Loucy (cell line): ENCODE measurements at regions not wholly inside any gene's neighbourhood (a gene's known extent, or its start where the extent isn't known, plus 50 kb on each side); places are given as distances from the start of the nearest gene placed in this dataset.
"Not testable (repeated sequence)": the region's sequence is repeated elsewhere in the genome, so short reads cannot be mapped to it uniquely, and the experiment has no call there.

ENCODE experiments used
- H2AFZ ChIP-seq: fragments of 200-600 bp; sonication (generic); 2 replicates; pipeline ENCODE4 v1.6.0; 2016; ENCODE audit warnings: antibody characterized with exemption, mild to moderate bottlenecking, low read length, moderate library complexity
- H3F3A ChIP-seq: fragments of 200-600 bp; 2 replicates; pipeline ENCODE4 v1.6.0; 2016; ENCODE audit warnings: antibody characterized with exemption, low read depth, mild to moderate bottlenecking
- H3K27me3 ChIP-seq: fragments of 200-600 bp; sonication (generic); 2 replicates; pipeline ENCODE4 v1.6.1; 2014; ENCODE audit warnings: low read length, mild to moderate bottlenecking; ENCODE audit not compliant: insufficient read depth, poor library complexity, severe bottlenecking
- H3K36me3 ChIP-seq: fragments of 200-600 bp; sonication (generic); 2 replicates; pipeline ENCODE4 v1.6.1; 2016; ENCODE audit warnings: low read length; ENCODE audit not compliant: insufficient read depth
- H3K4me1 ChIP-seq: fragments of 200-600 bp; sonication (generic); 2 replicates; pipeline ENCODE4 v1.5.1; 2014; ENCODE audit warnings: low read length, mild to moderate bottlenecking; ENCODE audit not compliant: insufficient read depth, poor library complexity, severe bottlenecking
- H3K4me2 ChIP-seq: fragments of 200-600 bp; sonication (generic); 2 replicates; pipeline ENCODE4 v1.6.0; 2014; ENCODE audit warnings: antibody characterized with exemption, low read length, low read depth, mild to moderate bottlenecking; ENCODE audit not compliant: poor library complexity, severe bottlenecking
- H3K4me3 ChIP-seq: fragments of 200-600 bp; sonication (generic); 2 replicates; pipeline ENCODE4 v1.5.1; 2014; ENCODE audit warnings: low read length, mild to moderate bottlenecking, mixed read lengths; ENCODE audit not compliant: poor library complexity, severe bottlenecking
- H3K79me2 ChIP-seq: fragments of 200-600 bp; sonication (generic); 2 replicates; pipeline ENCODE4 v1.6.1; 2014; ENCODE audit warnings: low read length; ENCODE audit not compliant: insufficient read depth
- H3K9ac ChIP-seq: fragments of 200-600 bp; sonication (generic); 2 replicates; pipeline ENCODE4 v1.6.0; 2014; ENCODE audit warnings: mild to moderate bottlenecking, low read depth, low read length, moderate library complexity; ENCODE audit not compliant: poor library complexity, severe bottlenecking
- H3K9me2 ChIP-seq: fragments of 200-600 bp; sonication (generic); replicated peaks from 2 replicates; pipeline ENCODE4 v1.6.1; 2016; ENCODE audit warnings: low read depth, low read length, mixed read lengths
- H3K9me3 ChIP-seq: fragments of 200-600 bp; sonication (generic); 2 replicates; pipeline ENCODE4 v1.6.1; 2014; ENCODE audit warnings: mild to moderate bottlenecking, antibody characterized with exemption, low read length, low read depth; ENCODE audit not compliant: insufficient read depth
- H4K20me1 ChIP-seq: fragments of 200-600 bp; sonication (generic); 2 replicates; pipeline ENCODE4 v1.6.0; 2014; ENCODE audit warnings: antibody characterized with exemption, low read length, mild to moderate bottlenecking; ENCODE audit not compliant: insufficient read depth, poor library complexity, severe bottlenecking
- CTCF ChIP-seq: fragments of 200-600 bp; sonication (generic); conservative IDR thresholded peaks from 2 replicates; pipeline ENCODE4 v1.5.1; 2014; ENCODE audit warnings: mild to moderate bottlenecking, antibody characterized with exemption, low read length
- EZH2phosphoT487 ChIP-seq: fragments of 200-600 bp; IDR thresholded peaks from 2 replicates; pipeline ENCODE4 v1.6.1; 2018; ENCODE audit warnings: antibody characterized with exemption, mild to moderate bottlenecking, moderate library complexity, borderline replicate concordance

GRCh38 chr11:112620621-112621394 lies 340.4 kb upstream of the NCAM1 start:
- no peaks in the 10 kb centered on the region for H3K9me3 ChIP-seq
- H3K27me3 ChIP-seq, result no peaks in the 10 kb centered on the region
- H3K4me3 ChIP-seq, result no peak overlapping the region
- H3K79me2 ChIP-seq, result no peaks in the 10 kb centered on the region
- no peaks in the 10 kb centered on the region for H3K4me1 ChIP-seq
- no peaks in the 10 kb centered on the region for H4K20me1 ChIP-seq
- H2AFZ ChIP-seq, result no peak overlapping the region
- H3K4me2 ChIP-seq, result no peak overlapping the region
- H3F3A ChIP-seq, result no peaks in the 10 kb centered on the region
- no peaks in the 10 kb centered on the region for H3K36me3 ChIP-seq
- TF ChIP-seq CTCF, result no peak
- TF ChIP-seq EZH2phosphoT487, result no peak
- H3K9ac ChIP-seq, result no peak overlapping the region
- no peaks in the 10 kb centered on the region for H3K9me2 ChIP-seq

- TF ChIP-seq CTCF (no peak), EZH2phosphoT487 (no peak)
- Histone ChIP-seq H3K27me3 (no peaks in the 10 kb centered on the region), H3K36me3 (no peaks in the 10 kb centered on the region), H3K9me2 (no peaks in the 10 kb centered on the region), H4K20me1 (no peaks in the 10 kb centered on the region), H3F3A (no peaks in the 10 kb centered on the region), H3K4me1 (no peaks in the 10 kb centered on the region), H3K79me2 (no peaks in the 10 kb centered on the region), H3K4me2 (no peak overlapping the region), H3K9ac (no peak overlapping the region), H3K4me3 (no peak overlapping the region), H2AFZ (no peak overlapping the region), H3K9me3 (no peaks in the 10 kb centered on the region)
These were observed 338.2 kb upstream of the NCAM1 start for GRCh38 chr11:112623057-112623456.

GRCh38 chr11:112624431-112624830 lies 336.8 kb upstream of the NCAM1 start:
- Histone ChIP-seq H3K9ac (no peak overlapping the region), H3K79me2 (no peaks in the 10 kb centered on the region), H3K27me3 (no peaks in the 10 kb centered on the region), H3K4me2 (no peak overlapping the region), H3K9me2 (no peaks in the 10 kb centered on the region), H2AFZ (no peak overlapping the region), H3K4me1 (no peaks in the 10 kb centered on the region), H3F3A (no peaks in the 10 kb centered on the region), H3K36me3 (no peaks in the 10 kb centered on the region), H4K20me1 (no peaks in the 10 kb centered on the region), H3K9me3 (no peaks in the 10 kb centered on the region), H3K4me3 (no peak overlapping the region)
- TF ChIP-seq CTCF (no peak), EZH2phosphoT487 (no peak)

GRCh38 chr11:112624971-112625370 lies 336.2 kb upstream of the NCAM1 start:
- not testable (repeated sequence) for H3K9me3 ChIP-seq, H3K4me3 ChIP-seq, H4K20me1 ChIP-seq, H3K36me3 ChIP-seq, H3K9me2 ChIP-seq, H3K79me2 ChIP-seq, H3K4me1 ChIP-seq, H3K9ac ChIP-seq, H3K4me2 ChIP-seq, H2AFZ ChIP-seq, H3F3A ChIP-seq, H3K27me3 ChIP-seq
